ENCODE measurements at regions not wholly inside any gene's neighbourhood (a gene's known extent, or its start where the extent isn't known, plus 50 kb on each side); places are given as distances from the start of the nearest gene placed in this dataset.

DNA sequence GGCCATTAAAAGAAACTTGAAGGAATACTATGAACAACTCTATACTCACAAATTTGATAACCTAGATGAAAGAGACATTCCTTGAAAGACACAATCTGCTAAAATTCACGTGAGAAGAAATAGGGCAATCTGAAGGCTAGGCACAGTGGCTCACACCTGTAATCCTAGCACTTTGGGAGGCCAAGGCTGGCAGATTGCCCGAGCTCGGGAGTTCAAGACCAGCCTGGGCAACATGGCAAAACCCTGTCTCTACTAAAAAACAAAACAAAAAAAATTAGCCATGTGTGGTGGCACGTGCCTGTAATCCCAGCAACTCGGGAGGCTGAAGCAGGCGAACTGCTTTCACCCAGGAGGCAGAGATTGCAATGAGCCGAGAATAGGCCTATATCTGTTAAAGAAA is 104.8 kb downstream of the HES1 start:
- Histone ChIP-seq H3K23ac (ENCODE audit: insufficient read length, low read depth, low read length) (no peak overlapping the region), H3K23me2 (ENCODE audit: insufficient read length, low read depth, low read length, poor library complexity, severe bottlenecking) (no peaks in the 10 kb centered on the region), H4K91ac (ENCODE audit: insufficient read length, low read depth, low read length) (no peak overlapping the region), H2BK5ac (ENCODE audit: insufficient read length, low read length) (no peak overlapping the region), H2AFZ (ENCODE audit: low read length) (no peak overlapping the region), H4K20me1 (ENCODE audit: control insufficient read depth, insufficient read depth, insufficient read length) (no peaks in the 10 kb centered on the region), H3K9me3 (ENCODE audit: control insufficient read depth, low read depth, low read length) (no peaks in the 10 kb centered on the region), H2BK20ac (ENCODE audit: low read depth, low read length, poor library complexity, severe bottlenecking) (no peak overlapping the region), H3K4ac (ENCODE audit: low read depth, low read length) (no peak overlapping the region), H2AK5ac (ENCODE audit: insufficient read length, low read length) (no peak overlapping the region), H3K56ac (ENCODE audit: insufficient read length, low read depth, low read length) (no peak overlapping the region), H3K4me2 (ENCODE audit: insufficient read depth, insufficient read length, low read length) (no peak overlapping the region), H2BK15ac (ENCODE audit: low read depth, low read length) (no peak overlapping the region), H3K9ac (ENCODE audit: extremely low read depth, insufficient read length, low read length) (no peak overlapping the region), H3K27me3 (ENCODE audit: insufficient read depth, low read length) (no peaks in the 10 kb centered on the region), H3K79me1 (ENCODE audit: insufficient read depth, low read depth, low read length, poor library complexity, severe bottlenecking) (no peaks in the 10 kb centered on the region), H3K4me1 (ENCODE audit: insufficient read depth, low read length) (no peaks in the 10 kb centered on the region), H4K8ac (replicated peaks; ENCODE audit: insufficient read length, low read depth, low read length) (no peak overlapping the region), H2BK12ac (ENCODE audit: insufficient read length, low read depth, low read length) (no peak overlapping the region), H3K14ac (ENCODE audit: insufficient read depth, low read length) (no peak overlapping the region), H3K27ac (ENCODE audit: insufficient read length, low read depth, low read length) (no peak overlapping the region), H3K79me2 (ENCODE audit: insufficient read depth, low read length) (no peaks in the 10 kb centered on the region), H3K18ac (ENCODE audit: insufficient read length, low read depth, low read length) (no peak overlapping the region), H3T11ph (ENCODE audit: low read length) (no peak overlapping the region), H4K5ac (ENCODE audit: insufficient read length, low read depth, low read length) (no peak overlapping the region), H2BK120ac (ENCODE audit: low read depth, low read length, poor library complexity, severe bottlenecking) (no peak overlapping the region)
- no peaks in the 10 kb centered on the region for H3K4me1 Mint-ChIP-seq
- no peak overlapping the region for H3K4me3 Mint-ChIP-seq
- no CpG with 5 or more reads among the region's 7 CpGs for WGBS (ENCODE audit: extremely low coverage, insufficient read length, low lambda C conversion rate)
- no peaks in the 10 kb centered on the region for H3K9me3 Mint-ChIP-seq
- no peak overlapping the region for H3K27ac Mint-ChIP-seq
- DNase-seq, result no peak
- H3K36me3 Mint-ChIP-seq (ENCODE audit: insufficient read depth in 1 of 3, low read depth in 3 of 3), result no peaks in the 10 kb centered on the region
- no peaks in the 10 kb centered on the region; the same call in 1 of the 2 replicates for H3K27me3 Mint-ChIP-seq (ENCODE audit: low read depth)
- TF ChIP-seq, protein P1, sequence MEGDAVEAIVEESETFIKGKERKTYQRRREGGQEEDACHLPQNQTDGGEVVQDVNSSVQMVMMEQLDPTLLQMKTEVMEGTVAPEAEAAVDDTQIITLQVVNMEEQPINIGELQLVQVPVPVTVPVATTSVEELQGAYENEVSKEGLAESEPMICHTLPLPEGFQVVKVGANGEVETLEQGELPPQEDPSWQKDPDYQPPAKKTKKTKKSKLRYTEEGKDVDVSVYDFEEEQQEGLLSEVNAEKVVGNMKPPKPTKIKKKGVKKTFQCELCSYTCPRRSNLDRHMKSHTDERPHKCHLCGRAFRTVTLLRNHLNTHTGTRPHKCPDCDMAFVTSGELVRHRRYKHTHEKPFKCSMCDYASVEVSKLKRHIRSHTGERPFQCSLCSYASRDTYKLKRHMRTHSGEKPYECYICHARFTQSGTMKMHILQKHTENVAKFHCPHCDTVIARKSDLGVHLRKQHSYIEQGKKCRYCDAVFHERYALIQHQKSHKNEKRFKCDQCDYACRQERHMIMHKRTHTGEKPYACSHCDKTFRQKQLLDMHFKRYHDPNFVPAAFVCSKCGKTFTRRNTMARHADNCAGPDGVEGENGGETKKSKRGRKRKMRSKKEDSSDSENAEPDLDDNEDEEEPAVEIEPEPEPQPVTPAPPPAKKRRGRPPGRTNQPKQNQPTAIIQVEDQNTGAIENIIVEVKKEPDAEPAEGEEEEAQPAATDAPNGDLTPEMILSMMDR (conservative IDR thresholded peaks at IDR 0.05), result no peak

Measured in H9 (cell line).